ENCODE measurements at regions not wholly inside any gene's neighbourhood (a gene's known extent, or its start where the extent isn't known, plus 50 kb on each side); places are given as distances from the start of the nearest gene placed in this dataset.

- no peak for TF ChIP-seq CTCF (conservative IDR thresholded peaks at IDR 0.05; ENCODE audit: low read length)
- no peak overlapping the region for H3K4me3 ChIP-seq (ENCODE audit: low read length)
- no peak for DNase-seq (ENCODE audit: low read depth)
Measured at GRCh38 chr4:3834186-3834662, 68.0 kb downstream of the ADRA2C start.

- no peak for DNase-seq (ENCODE audit: low read depth)
- TF ChIP-seq CTCF (conservative IDR thresholded peaks at IDR 0.05; ENCODE audit: low read length), result no peak
- H3K4me3 ChIP-seq (ENCODE audit: low read length), result no peak overlapping the region
Measured at GRCh38 chr4:3834663-3835521, 68.7 kb downstream of the ADRA2C start.

- no peak for TF ChIP-seq CTCF (conservative IDR thresholded peaks at IDR 0.05; ENCODE audit: low read length)
- no peak for DNase-seq (ENCODE audit: low read depth)
- H3K4me3 ChIP-seq (ENCODE audit: low read length), result no peak overlapping the region
Measured at GRCh38 chr4:3835527-3836405, 69.6 kb downstream of the ADRA2C start.

GRCh38 chr4:3836406-3836755 lies 70.2 kb downstream of the ADRA2C start:
- no peak overlapping the region for H3K4me3 ChIP-seq (ENCODE audit: low read length)
- DNase-seq (ENCODE audit: low read depth), result no peak
- no peak for TF ChIP-seq CTCF (conservative IDR thresholded peaks at IDR 0.05; ENCODE audit: low read length)

GRCh38 chr4:3836756-3837601 lies 70.8 kb downstream of the ADRA2C start:
- TF ChIP-seq CTCF (conservative IDR thresholded peaks at IDR 0.05; ENCODE audit: low read length), result no peak
- H3K4me3 ChIP-seq (ENCODE audit: low read length), result no peak overlapping the region
- no peak for DNase-seq (ENCODE audit: low read depth)

GRCh38 chr4:3838437-3839380 lies 72.5 kb downstream of the ADRA2C start:
- no peak overlapping the region for H3K4me3 ChIP-seq (ENCODE audit: low read length)
- TF ChIP-seq CTCF (conservative IDR thresholded peaks at IDR 0.05; ENCODE audit: low read length), result no peak

More at GRCh38 chr4:3838437-3839380, 72.5 kb downstream of the ADRA2C start:
- no peak for DNase-seq (ENCODE audit: low read depth)

Measured in AG10803 (cell line).